Vagina (tissue), 2 donors: ENCODE measurements at regions not wholly inside any gene's neighbourhood (a gene's known extent, or its start where the extent isn't known, plus 50 kb on each side); places are given as distances from the start of the nearest gene placed in this dataset.

Experiments used
- DNase-seq, 2 donors: peaks; one replicate each; pipeline ENCODE4 v3.0.0-alpha.2; 2017; ENCODE audit errors: extremely low spot score in 2 of 2
- H3K27ac ChIP-seq: fragments of 200-600 bp; sonication (generic); one replicate; pipeline ENCODE4 v1.5.1; 2019
- H3K27me3 ChIP-seq: fragments of 200-600 bp; sonication (generic); one replicate; pipeline ENCODE4 v1.5.1; 2019
- H3K36me3 ChIP-seq, 2 donors: fragments of 200-600 bp; sonication (generic); one replicate each; pipeline ENCODE4 v1.5.1; 2017 to 2019
- H3K4me1 ChIP-seq: fragments of 200-600 bp; sonication (generic); one replicate; pipeline ENCODE4 v1.5.1; 2019
- H3K4me3 ChIP-seq, 2 donors: fragments of 200-600 bp; sonication (generic); 1 replicate in 1 of 2; 2 replicates in 1 of 2; pipeline ENCODE4 v1.5.1; 2016 to 2019
- H3K9me3 ChIP-seq: fragments of 200-600 bp; sonication (generic); one replicate; pipeline ENCODE4 v1.5.1; 2019
- CTCF ChIP-seq, 3 experiments: fragments of 450-650 bp in 2 of 3; fragments of 200-600 bp in 1 of 3; sonication (generic) in 1 of 3; IDR thresholded peaks; one replicate each; pipeline ENCODE4 v1.5.1; 2017 to 2019; ENCODE audit warnings: antibody characterized with exemption in 3 of 3, mild to moderate bottlenecking in 2 of 3, moderate library complexity in 2 of 3
- POLR2A ChIP-seq, 2 donors: fragments of 450-650 bp; IDR thresholded peaks; one replicate each; pipeline ENCODE4 v1.6.1; 2017; ENCODE audit warnings: antibody characterized with exemption in 2 of 2, mild to moderate bottlenecking in 2 of 2, moderate library complexity in 2 of 2
- POLR2AphosphoS5 ChIP-seq, 2 donors: sonication (generic); formaldehyde crosslinking; IDR thresholded peaks; one replicate each; pipeline ENCODE4 v1.9.0; 2017; ENCODE audit warnings: antibody characterized with exemption in 2 of 2, mild to moderate bottlenecking in 2 of 2, low read depth in 1 of 2; ENCODE audit not compliant: insufficient read depth in 1 of 2
- intact Hi-C: fragments of 100-400 bp; cut with DNase I; formaldehyde crosslinking; loops from one replicate; pipeline ENCODE4 v1.15.1; 2023

- H3K36me3 ChIP-seq: no peaks in the 10 kb centered on the region
- no peak overlapping the region for H3K4me3 ChIP-seq
- no peak for DNase-seq
- no peaks in the 10 kb centered on the region for H3K4me1 ChIP-seq
- no peaks in the 10 kb centered on the region for H3K27me3 ChIP-seq
- TF ChIP-seq CTCF (IDR thresholded peaks at IDR 0.05) (no peak), POLR2AphosphoS5 (IDR thresholded peaks at IDR 0.05; ENCODE audit: insufficient read depth in 1 of 2, low read depth in 1 of 2) (no peak)
- intact Hi-C loops: no loop called here
- no peaks in the 10 kb centered on the region for H3K9me3 ChIP-seq
- no peak overlapping the region for H3K27ac ChIP-seq
Observed at GRCh38 chr3:83913381-83913780, 1045.4 kb upstream of the CADM2 start.

GRCh38 chr3:83926291-83926690, 1032.5 kb upstream of the CADM2 start:
- intact Hi-C loops: no loop called here

GRCh38 chr3:83928391-83928790, 1030.4 kb upstream of the CADM2 start:
- intact Hi-C loops: no loop called here
- no peaks in the 10 kb centered on the region for H3K36me3 ChIP-seq
- H3K4me3 ChIP-seq: no peak overlapping the region
- peaks cover 4% of the 10 kb centered on the region for H3K9me3 ChIP-seq
- H3K27me3 ChIP-seq: no peaks in the 10 kb centered on the region
- TF ChIP-seq POLR2AphosphoS5 (IDR thresholded peaks at IDR 0.05; ENCODE audit: insufficient read depth in 1 of 2, low read depth in 1 of 2) (no peak), CTCF (IDR thresholded peaks at IDR 0.05) (no peak), POLR2A (IDR thresholded peaks at IDR 0.05) (no peak)
- no peak overlapping the region for H3K27ac ChIP-seq
- no peaks in the 10 kb centered on the region for H3K4me1 ChIP-seq
- no peak for DNase-seq

More at GRCh38 chr3:83926291-83926690, 1032.5 kb upstream of the CADM2 start:
- Histone ChIP-seq H3K4me3 (no peak overlapping the region), H3K36me3 (no peaks in the 10 kb centered on the region), H3K27ac (no peak overlapping the region), H3K27me3 (no peaks in the 10 kb centered on the region), H3K4me1 (no peaks in the 10 kb centered on the region), H3K9me3 (peaks cover 4% of the 10 kb centered on the region)
- TF ChIP-seq CTCF (IDR thresholded peaks at IDR 0.05) (no peak), POLR2A (IDR thresholded peaks at IDR 0.05) (no peak), POLR2AphosphoS5 (IDR thresholded peaks at IDR 0.05; ENCODE audit: insufficient read depth in 1 of 2, low read depth in 1 of 2) (no peak)
- no peak for DNase-seq

- peaks cover 4% of the 10 kb centered on the region for H3K9me3 ChIP-seq
- intact Hi-C loops: no loop called here
- TF ChIP-seq CTCF (IDR thresholded peaks at IDR 0.05) (no peak), POLR2A (IDR thresholded peaks at IDR 0.05) (no peak), POLR2AphosphoS5 (IDR thresholded peaks at IDR 0.05; ENCODE audit: insufficient read depth in 1 of 2, low read depth in 1 of 2) (no peak)
- H3K36me3 ChIP-seq: no peaks in the 10 kb centered on the region
- H3K4me1 ChIP-seq: no peaks in the 10 kb centered on the region
- no peak overlapping the region for H3K4me3 ChIP-seq
- DNase-seq: no peak
- H3K27me3 ChIP-seq: no peaks in the 10 kb centered on the region
- no peak overlapping the region for H3K27ac ChIP-seq
Observed at GRCh38 chr3:83928903-83929302, 1029.9 kb upstream of the CADM2 start.

- no peaks in the 10 kb centered on the region for H3K27me3 ChIP-seq
- no peak overlapping the region for H3K27ac ChIP-seq
- no peaks in the 10 kb centered on the region for H3K4me1 ChIP-seq
- no peak for TF ChIP-seq CTCF (IDR thresholded peaks at IDR 0.05)
- no peak for TF ChIP-seq POLR2A (IDR thresholded peaks at IDR 0.05)
- no peak for TF ChIP-seq POLR2AphosphoS5 (IDR thresholded peaks at IDR 0.05; ENCODE audit: insufficient read depth in 1 of 2, low read depth in 1 of 2)
- intact Hi-C loops: no loop called here
- no peaks in the 10 kb centered on the region for H3K36me3 ChIP-seq
- peaks cover 4% of the 10 kb centered on the region for H3K9me3 ChIP-seq
- DNase-seq: no peak
- no peak overlapping the region for H3K4me3 ChIP-seq
Observed at GRCh38 chr3:83934192-83935021, 1024.4 kb upstream of the CADM2 start.
